ENCODE measurements at regions not wholly inside any gene's neighbourhood (a gene's known extent, or its start where the extent isn't known, plus 50 kb on each side); places are given as distances from the start of the nearest gene placed in this dataset.

DNA sequence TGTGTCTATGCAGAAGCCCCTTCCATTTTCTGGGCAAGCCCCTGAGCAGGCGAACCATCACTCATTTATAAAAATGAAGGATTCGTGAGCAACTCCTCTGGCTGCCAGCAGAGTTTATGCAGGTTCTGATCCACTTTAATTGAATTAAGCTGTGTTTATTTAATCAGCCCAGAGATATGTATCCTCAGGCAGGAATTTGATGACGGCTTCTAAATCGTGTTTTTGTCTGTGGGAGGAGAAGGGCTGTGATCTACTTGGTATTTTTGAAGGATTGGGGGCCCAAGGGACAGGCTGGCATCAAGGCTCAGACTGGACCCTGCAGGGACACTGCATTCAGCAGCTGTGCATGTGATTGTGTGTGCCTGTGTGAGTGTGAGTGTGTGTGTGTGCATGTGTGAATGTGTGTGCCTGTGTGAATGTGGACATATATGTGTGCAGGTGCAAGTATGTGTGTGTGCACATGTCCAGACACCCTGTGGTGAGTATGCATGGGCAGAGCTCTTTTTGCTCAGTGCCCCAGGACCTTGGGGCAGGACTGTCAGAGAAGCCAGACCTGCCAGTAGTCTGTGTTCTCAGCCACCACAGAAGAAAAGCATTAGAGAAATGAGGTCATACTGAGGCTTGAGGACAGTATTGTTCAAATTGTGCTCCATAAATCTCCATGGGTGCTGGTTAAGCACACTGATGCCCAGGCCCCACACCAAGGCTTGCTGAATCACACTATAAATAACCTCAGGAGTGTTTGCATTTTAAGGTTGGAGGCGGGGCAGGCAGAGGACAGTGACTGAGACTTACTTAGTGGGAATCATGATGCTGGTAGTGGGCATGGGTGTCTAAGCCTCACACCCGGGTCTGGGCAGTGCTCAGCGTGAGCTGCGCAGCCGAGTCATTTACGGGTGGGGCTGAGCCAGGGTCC lies 164.0 kb downstream of the CARTPT start:
- Histone ChIP-seq H3K9me3 (ENCODE audit: control insufficient read depth in 5 of 5, low read length in 5 of 5) (no peaks in the 10 kb centered on the region), H3K27me3 (ENCODE audit: control insufficient read depth in 5 of 5, insufficient read depth in 4 of 5, low read length in 5 of 5) (no peaks in the 10 kb centered on the region), H3K9ac (ENCODE audit: low read length in 5 of 5) (no peak overlapping the region), H3K36me3 (ENCODE audit: control insufficient read depth in 5 of 5, insufficient read depth in 5 of 5, low read length in 5 of 5) (no peaks in the 10 kb centered on the region), H3K4me1 (ENCODE audit: control insufficient read depth in 5 of 5, insufficient read depth in 5 of 5, low read length in 5 of 5) (peaks cover 0 to 11% (median 8%) of the 10 kb centered on the region in 5 donors), H3K27ac (ENCODE audit: low read depth, low read length) (no peak overlapping the region), H3K4me3 (ENCODE audit: low read depth in 1 of 5, low read length in 5 of 5) (no peak overlapping the region)

DNA sequence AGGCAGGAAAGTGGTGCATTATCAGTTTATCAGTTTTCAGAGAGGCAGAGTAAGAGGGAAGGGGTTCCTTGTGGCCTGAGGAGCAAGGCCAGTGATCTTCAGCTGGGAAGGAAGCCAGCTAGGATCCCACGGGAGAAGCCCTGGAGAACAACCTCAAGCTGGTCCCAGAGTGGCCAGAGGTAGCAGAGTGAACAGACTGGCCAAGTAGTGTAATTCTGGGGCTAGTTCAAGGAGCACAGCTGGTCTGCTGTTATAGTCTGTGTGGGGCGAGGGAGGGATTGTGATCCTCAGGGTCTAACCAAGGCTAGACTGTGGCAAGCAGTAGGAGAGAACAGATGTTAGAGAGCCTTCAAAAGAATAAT lies 164.6 kb downstream of the CARTPT start:
- no peak overlapping the region for H3K27ac ChIP-seq (ENCODE audit: low read depth, low read length)
- no peaks in the 10 kb centered on the region for H3K36me3 ChIP-seq (ENCODE audit: control insufficient read depth in 5 of 5, insufficient read depth in 5 of 5, low read length in 5 of 5)
- H3K27me3 ChIP-seq (ENCODE audit: control insufficient read depth in 5 of 5, insufficient read depth in 4 of 5, low read length in 5 of 5), result no peaks in the 10 kb centered on the region
- no peaks in the 10 kb centered on the region for H3K9me3 ChIP-seq (ENCODE audit: control insufficient read depth in 5 of 5, low read length in 5 of 5)
- H3K4me1 ChIP-seq (ENCODE audit: control insufficient read depth in 5 of 5, insufficient read depth in 5 of 5, low read length in 5 of 5), result peaks cover 0 to 11% (median 8%) of the 10 kb centered on the region in 5 donors
- no peak overlapping the region for H3K9ac ChIP-seq (ENCODE audit: low read length in 5 of 5)
- H3K4me3 ChIP-seq (ENCODE audit: low read depth in 1 of 5, low read length in 5 of 5), result no peak overlapping the region

DNA sequence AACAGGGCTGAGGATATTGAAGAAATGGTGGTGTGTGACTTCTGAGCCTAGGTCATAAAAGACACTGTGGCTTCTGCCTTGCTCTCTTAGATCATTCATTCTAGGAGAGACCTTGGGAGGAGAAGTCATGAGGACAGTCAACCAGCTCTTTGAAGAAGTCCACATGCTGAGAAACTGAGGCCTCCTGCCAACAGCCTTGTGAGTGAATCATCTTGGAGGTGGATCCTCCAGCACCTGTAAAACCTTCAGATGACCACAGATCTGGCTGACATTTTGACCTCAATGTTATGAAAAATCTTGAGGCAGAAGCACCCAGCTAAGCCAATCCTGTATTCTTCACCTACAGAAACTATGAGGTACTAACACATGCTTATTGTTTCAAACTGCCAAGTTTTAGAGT lies 165.9 kb downstream of the CARTPT start:
- Histone ChIP-seq H3K36me3 (ENCODE audit: control insufficient read depth in 5 of 5, insufficient read depth in 5 of 5, low read length in 5 of 5) (no peaks in the 10 kb centered on the region), H3K9ac (ENCODE audit: low read length in 5 of 5) (no peak overlapping the region), H3K27ac (ENCODE audit: low read depth, low read length) (no peak overlapping the region), H3K4me3 (ENCODE audit: low read depth in 1 of 5, low read length in 5 of 5) (no peak overlapping the region), H3K9me3 (ENCODE audit: control insufficient read depth in 5 of 5, low read length in 5 of 5) (peaks cover 0 to 2% (median 0%) of the 10 kb centered on the region in 5 donors), H3K27me3 (ENCODE audit: control insufficient read depth in 5 of 5, insufficient read depth in 4 of 5, low read length in 5 of 5) (no peaks in the 10 kb centered on the region), H3K4me1 (ENCODE audit: control insufficient read depth in 5 of 5, insufficient read depth in 5 of 5, low read length in 5 of 5) (peaks cover 0 to 11% (median 8%) of the 10 kb centered on the region in 5 donors)

GRCh38 chr5:71886406-71886805 lies 167.3 kb downstream of the CARTPT start:
- Histone ChIP-seq H3K9me3 (ENCODE audit: control insufficient read depth in 5 of 5, low read length in 5 of 5) (peaks cover 0 to 2% (median 0%) of the 10 kb centered on the region in 5 donors), H3K36me3 (ENCODE audit: control insufficient read depth in 5 of 5, insufficient read depth in 5 of 5, low read length in 5 of 5) (no peaks in the 10 kb centered on the region), H3K27me3 (ENCODE audit: control insufficient read depth in 5 of 5, insufficient read depth in 4 of 5, low read length in 5 of 5) (no peaks in the 10 kb centered on the region), H3K27ac (ENCODE audit: low read depth, low read length) (no peak overlapping the region), H3K4me1 (ENCODE audit: control insufficient read depth in 5 of 5, insufficient read depth in 5 of 5, low read length in 5 of 5) (peaks cover 0 to 11% (median 8%) of the 10 kb centered on the region in 5 donors), H3K4me3 (ENCODE audit: low read depth in 1 of 5, low read length in 5 of 5) (no peak overlapping the region), H3K9ac (ENCODE audit: low read length in 5 of 5) (no peak overlapping the region)

DNA sequence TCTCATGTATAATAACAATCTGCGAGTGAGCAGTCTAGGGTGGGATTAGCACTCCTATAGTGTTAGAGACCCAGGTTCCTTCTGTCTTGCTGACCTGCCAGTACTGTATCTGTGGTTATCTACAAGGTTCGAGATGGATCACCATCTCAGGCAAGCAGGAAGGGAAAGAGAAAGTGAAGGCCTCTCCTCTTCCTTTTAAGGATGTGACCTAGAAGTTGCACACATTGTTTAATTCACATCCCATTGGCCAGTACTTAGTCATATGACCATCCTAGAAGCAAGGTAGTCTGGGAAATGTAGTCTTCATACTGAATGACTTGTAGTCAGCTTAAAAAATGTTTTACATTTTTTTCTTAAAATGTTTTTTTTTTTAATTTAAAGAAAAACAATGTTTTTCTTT lies 168.6 kb downstream of the CARTPT start:
- H3K27me3 ChIP-seq (ENCODE audit: control insufficient read depth in 5 of 5, insufficient read depth in 4 of 5, low read length in 5 of 5), result no peaks in the 10 kb centered on the region
- H3K4me1 ChIP-seq (ENCODE audit: control insufficient read depth in 5 of 5, insufficient read depth in 5 of 5, low read length in 5 of 5), result peaks cover 0 to 10% (median 8%) of the 10 kb centered on the region in 5 donors
- no peak overlapping the region for H3K27ac ChIP-seq (ENCODE audit: low read depth, low read length)
- no peaks in the 10 kb centered on the region for H3K36me3 ChIP-seq (ENCODE audit: control insufficient read depth in 5 of 5, insufficient read depth in 5 of 5, low read length in 5 of 5)
- peaks cover 0 to 2% (median 0%) of the 10 kb centered on the region in 5 donors for H3K9me3 ChIP-seq (ENCODE audit: control insufficient read depth in 5 of 5, low read length in 5 of 5)
- no peak overlapping the region for H3K9ac ChIP-seq (ENCODE audit: low read length in 5 of 5)
- H3K4me3 ChIP-seq (ENCODE audit: low read depth in 1 of 5, low read length in 5 of 5), result peak overlapping the region in 1 of 5 donors; percentile 23

DNA sequence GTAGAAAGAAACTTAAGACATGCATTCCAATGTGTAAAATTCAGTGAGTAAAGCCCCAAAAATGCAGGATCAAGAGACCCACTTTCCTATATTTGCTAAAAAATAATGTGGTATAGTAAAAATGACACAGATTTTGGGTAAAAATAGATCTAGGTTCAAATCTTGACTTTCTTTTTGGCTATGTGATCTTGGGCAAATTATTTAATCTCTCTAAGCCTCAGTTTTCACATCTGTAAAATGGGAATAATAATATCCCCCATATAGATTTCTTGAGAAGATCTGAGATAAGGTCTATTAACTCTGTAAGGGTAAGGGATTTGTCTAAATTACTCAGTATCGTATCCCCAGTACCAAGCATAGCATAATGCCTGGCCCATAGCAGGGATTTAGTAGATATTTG lies 172.3 kb downstream of the CARTPT start:
- Histone ChIP-seq H3K4me3 (ENCODE audit: low read depth in 1 of 5, low read length in 5 of 5) (no peak overlapping the region), H3K9me3 (ENCODE audit: control insufficient read depth in 5 of 5, low read length in 5 of 5) (peaks cover 0 to 2% (median 0%) of the 10 kb centered on the region in 5 donors), H3K27me3 (ENCODE audit: control insufficient read depth in 5 of 5, insufficient read depth in 4 of 5, low read length in 5 of 5) (no peaks in the 10 kb centered on the region), H3K4me1 (ENCODE audit: control insufficient read depth in 5 of 5, insufficient read depth in 5 of 5, low read length in 5 of 5) (no peaks in the 10 kb centered on the region), H3K36me3 (ENCODE audit: control insufficient read depth in 5 of 5, insufficient read depth in 5 of 5, low read length in 5 of 5) (no peaks in the 10 kb centered on the region), H3K9ac (ENCODE audit: low read length in 5 of 5) (no peak overlapping the region), H3K27ac (ENCODE audit: low read depth, low read length) (no peak overlapping the region)

- Histone ChIP-seq H3K9me3 (ENCODE audit: control insufficient read depth in 5 of 5, low read length in 5 of 5) (peaks cover 0 to 2% (median 0%) of the 10 kb centered on the region in 5 donors), H3K27me3 (ENCODE audit: control insufficient read depth in 5 of 5, insufficient read depth in 4 of 5, low read length in 5 of 5) (no peaks in the 10 kb centered on the region), H3K36me3 (ENCODE audit: control insufficient read depth in 5 of 5, insufficient read depth in 5 of 5, low read length in 5 of 5) (no peaks in the 10 kb centered on the region), H3K27ac (ENCODE audit: low read depth, low read length) (no peak overlapping the region), H3K9ac (ENCODE audit: low read length in 5 of 5) (no peak overlapping the region), H3K4me1 (ENCODE audit: control insufficient read depth in 5 of 5, insufficient read depth in 5 of 5, low read length in 5 of 5) (no peaks in the 10 kb centered on the region), H3K4me3 (ENCODE audit: low read depth in 1 of 5, low read length in 5 of 5) (no peak overlapping the region)
Measured at GRCh38 chr5:71891856-71892255, 172.8 kb downstream of the CARTPT start.

GRCh38 chr5:71892641-71893365 lies 173.7 kb downstream of the CARTPT start:
- Histone ChIP-seq H3K27ac (ENCODE audit: low read depth, low read length) (no peak overlapping the region), H3K9me3 (ENCODE audit: control insufficient read depth in 5 of 5, low read length in 5 of 5) (peaks cover 0 to 2% (median 0%) of the 10 kb centered on the region in 5 donors), H3K36me3 (ENCODE audit: control insufficient read depth in 5 of 5, insufficient read depth in 5 of 5, low read length in 5 of 5) (no peaks in the 10 kb centered on the region), H3K4me1 (ENCODE audit: control insufficient read depth in 5 of 5, insufficient read depth in 5 of 5, low read length in 5 of 5) (no peaks in the 10 kb centered on the region), H3K27me3 (ENCODE audit: control insufficient read depth in 5 of 5, insufficient read depth in 4 of 5, low read length in 5 of 5) (no peaks in the 10 kb centered on the region), H3K4me3 (ENCODE audit: low read depth in 1 of 5, low read length in 5 of 5) (no peak overlapping the region), H3K9ac (ENCODE audit: low read length in 5 of 5) (no peak overlapping the region)

GRCh38 chr5:71893451-71893850 lies 174.4 kb downstream of the CARTPT start:
- Histone ChIP-seq H3K27me3 (ENCODE audit: control insufficient read depth in 5 of 5, insufficient read depth in 4 of 5, low read length in 5 of 5) (no peaks in the 10 kb centered on the region), H3K4me3 (ENCODE audit: low read depth in 1 of 5, low read length in 5 of 5) (no peak overlapping the region), H3K9me3 (ENCODE audit: control insufficient read depth in 5 of 5, low read length in 5 of 5) (peaks cover 0 to 2% (median 0%) of the 10 kb centered on the region in 5 donors), H3K9ac (ENCODE audit: low read length in 5 of 5) (no peak overlapping the region), H3K4me1 (ENCODE audit: control insufficient read depth in 5 of 5, insufficient read depth in 5 of 5, low read length in 5 of 5) (no peaks in the 10 kb centered on the region), H3K36me3 (ENCODE audit: control insufficient read depth in 5 of 5, insufficient read depth in 5 of 5, low read length in 5 of 5) (no peaks in the 10 kb centered on the region), H3K27ac (ENCODE audit: low read depth, low read length) (no peak overlapping the region)

GRCh38 chr5:71894091-71894490 lies 175.0 kb downstream of the CARTPT start:
- Histone ChIP-seq H3K9me3 (ENCODE audit: control insufficient read depth in 5 of 5, low read length in 5 of 5) (no peaks in the 10 kb centered on the region), H3K36me3 (ENCODE audit: control insufficient read depth in 5 of 5, insufficient read depth in 5 of 5, low read length in 5 of 5) (no peaks in the 10 kb centered on the region), H3K9ac (ENCODE audit: low read length in 5 of 5) (no peak overlapping the region), H3K27ac (ENCODE audit: low read depth, low read length) (no peak overlapping the region), H3K27me3 (ENCODE audit: control insufficient read depth in 5 of 5, insufficient read depth in 4 of 5, low read length in 5 of 5) (no peaks in the 10 kb centered on the region), H3K4me3 (ENCODE audit: low read depth in 1 of 5, low read length in 5 of 5) (no peak overlapping the region), H3K4me1 (ENCODE audit: control insufficient read depth in 5 of 5, insufficient read depth in 5 of 5, low read length in 5 of 5) (no peaks in the 10 kb centered on the region)

All from subcutaneous abdominal adipose tissue (tissue), 5 donors.